ENCODE measurements at regions not wholly inside any gene's neighbourhood (a gene's known extent, or its start where the extent isn't known, plus 50 kb on each side); places are given as distances from the start of the nearest gene placed in this dataset.

- H3K4me1 ChIP-seq, result peaks cover 20% of the 10 kb centered on the region
- no TSS peak for BruUV-seq (replicated peaks)
- Mint-ChIP-seq H3K27ac (ENCODE audit: unreplicated experiment) (no peak overlapping the region), H3K4me3 (ENCODE audit: unreplicated experiment) (no peak overlapping the region), H3K27me3 (ENCODE audit: insufficient read depth, unreplicated experiment) (no peaks in the 10 kb centered on the region), H3K4me1 (ENCODE audit: low read depth, unreplicated experiment) (peaks cover 21% of the 10 kb centered on the region), H3K9me3 (ENCODE audit: unreplicated experiment) (no peaks in the 10 kb centered on the region), H3K36me3 (ENCODE audit: insufficient read depth, unreplicated experiment) (peaks cover 14% of the 10 kb centered on the region)
- H3K36me3 ChIP-seq (ENCODE audit: control insufficient read depth, insufficient read depth, low read length), result no peaks in the 10 kb centered on the region
- intact Hi-C loops (cut with micrococcal nuclease; ENCODE audit: unreplicated experiment), result no loop called here
- H3K4me3 ChIP-seq (ENCODE audit: low read depth, low read length), result no peak overlapping the region
- no peak for DNase-seq
- H3K27me3 ChIP-seq (replicated peaks; ENCODE audit: control insufficient read depth, insufficient read depth, low read length), result no peaks in the 10 kb centered on the region
- TF ChIP-seq, protein P1, sequence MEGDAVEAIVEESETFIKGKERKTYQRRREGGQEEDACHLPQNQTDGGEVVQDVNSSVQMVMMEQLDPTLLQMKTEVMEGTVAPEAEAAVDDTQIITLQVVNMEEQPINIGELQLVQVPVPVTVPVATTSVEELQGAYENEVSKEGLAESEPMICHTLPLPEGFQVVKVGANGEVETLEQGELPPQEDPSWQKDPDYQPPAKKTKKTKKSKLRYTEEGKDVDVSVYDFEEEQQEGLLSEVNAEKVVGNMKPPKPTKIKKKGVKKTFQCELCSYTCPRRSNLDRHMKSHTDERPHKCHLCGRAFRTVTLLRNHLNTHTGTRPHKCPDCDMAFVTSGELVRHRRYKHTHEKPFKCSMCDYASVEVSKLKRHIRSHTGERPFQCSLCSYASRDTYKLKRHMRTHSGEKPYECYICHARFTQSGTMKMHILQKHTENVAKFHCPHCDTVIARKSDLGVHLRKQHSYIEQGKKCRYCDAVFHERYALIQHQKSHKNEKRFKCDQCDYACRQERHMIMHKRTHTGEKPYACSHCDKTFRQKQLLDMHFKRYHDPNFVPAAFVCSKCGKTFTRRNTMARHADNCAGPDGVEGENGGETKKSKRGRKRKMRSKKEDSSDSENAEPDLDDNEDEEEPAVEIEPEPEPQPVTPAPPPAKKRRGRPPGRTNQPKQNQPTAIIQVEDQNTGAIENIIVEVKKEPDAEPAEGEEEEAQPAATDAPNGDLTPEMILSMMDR (IDR thresholded peaks at IDR 0.05; ENCODE audit: insufficient read depth in 1 of 2, low read depth in 1 of 2, low read length in 1 of 2, severe bottlenecking in 1 of 2, unreplicated experiment in 1 of 2), result no peak
- no peaks in the 10 kb centered on the region for H3K9me3 ChIP-seq
- CTCF ChIA-PET, result interaction anchor here (0.6 kb wide), 1 partner anchor 26 kb away, joined by 6 read pairs; no protein-coding TSS in a partner anchor
- POLR2A ChIA-PET, result interaction anchor here (0.9 kb wide), 1 partner anchor 56 kb away, joined by 4 read pairs; no protein-coding TSS in a partner anchor
These were observed 54.4 kb upstream of the RNF182 start for GRCh38 chr6:13870214-13870830.

- BruUV-seq (replicated peaks), result no TSS peak
- Mint-ChIP-seq H3K27me3 (ENCODE audit: insufficient read depth, unreplicated experiment) (no peaks in the 10 kb centered on the region), H3K4me3 (ENCODE audit: unreplicated experiment) (no peak overlapping the region), H3K9me3 (ENCODE audit: unreplicated experiment) (no peaks in the 10 kb centered on the region), H3K27ac (ENCODE audit: unreplicated experiment) (no peak overlapping the region), H3K36me3 (ENCODE audit: insufficient read depth, unreplicated experiment) (peaks cover 12% of the 10 kb centered on the region), H3K4me1 (ENCODE audit: low read depth, unreplicated experiment) (peaks cover 20% of the 10 kb centered on the region)
- no peaks in the 10 kb centered on the region for H3K36me3 ChIP-seq (ENCODE audit: control insufficient read depth, insufficient read depth, low read length)
- H3K4me3 ChIP-seq (ENCODE audit: low read depth, low read length), result no peak overlapping the region
- ChIA-PET CTCF (no interaction called here), POLR2A (no interaction called here)
- no peak for DNase-seq
- TF ChIP-seq, protein P1 (IDR thresholded peaks at IDR 0.05; ENCODE audit: insufficient read depth in 1 of 2, low read depth in 1 of 2, low read length in 1 of 2, severe bottlenecking in 1 of 2, unreplicated experiment in 1 of 2), result no peak
- intact Hi-C loops (cut with micrococcal nuclease; ENCODE audit: unreplicated experiment), result no loop called here
- H3K27me3 ChIP-seq (replicated peaks; ENCODE audit: control insufficient read depth, insufficient read depth, low read length), result no peaks in the 10 kb centered on the region
- H3K4me1 ChIP-seq, result peaks cover 28% of the 10 kb centered on the region
- no peaks in the 10 kb centered on the region for H3K9me3 ChIP-seq
These were observed 53.9 kb upstream of the MCUR1 start for GRCh38 chr6:13868236-13868635.

GRCh38 chr6:13866301-13866700 is 51.9 kb upstream of the MCUR1 start:
- Mint-ChIP-seq H3K27me3 (ENCODE audit: insufficient read depth, unreplicated experiment) (no peaks in the 10 kb centered on the region), H3K4me1 (ENCODE audit: low read depth, unreplicated experiment) (peaks cover 16% of the 10 kb centered on the region), H3K9me3 (ENCODE audit: unreplicated experiment) (no peaks in the 10 kb centered on the region), H3K36me3 (ENCODE audit: insufficient read depth, unreplicated experiment) (peaks cover 8% of the 10 kb centered on the region), H3K27ac (ENCODE audit: unreplicated experiment) (no peak overlapping the region), H3K4me3 (ENCODE audit: unreplicated experiment) (no peak overlapping the region)
- H3K27me3 ChIP-seq (replicated peaks; ENCODE audit: control insufficient read depth, insufficient read depth, low read length), result no peaks in the 10 kb centered on the region
- BruUV-seq (replicated peaks), result no TSS peak
- intact Hi-C loops (cut with micrococcal nuclease; ENCODE audit: unreplicated experiment), result no loop called here
- TF ChIP-seq, protein P1 (IDR thresholded peaks at IDR 0.05; ENCODE audit: insufficient read depth in 1 of 2, low read depth in 1 of 2, low read length in 1 of 2, severe bottlenecking in 1 of 2, unreplicated experiment in 1 of 2), result no peak
- no peaks in the 10 kb centered on the region for H3K36me3 ChIP-seq (ENCODE audit: control insufficient read depth, insufficient read depth, low read length)
- no peak overlapping the region for H3K4me3 ChIP-seq (ENCODE audit: low read depth, low read length)
- H3K9me3 ChIP-seq, result no peaks in the 10 kb centered on the region
- peaks cover 30% of the 10 kb centered on the region for H3K4me1 ChIP-seq
- DNase-seq, result no peak
- CTCF ChIA-PET, result no interaction called here
- POLR2A ChIA-PET, result no interaction called here
